D341Med (cell line): ENCODE measurements at regions not wholly inside any gene's neighbourhood (a gene's known extent, or its start where the extent isn't known, plus 50 kb on each side); places are given as distances from the start of the nearest gene placed in this dataset.
A peak's percentile ranks its signal among the peaks of the same experiment; 100 is the strongest.
"Not testable (repeated sequence)": the region's sequence is repeated elsewhere in the genome, so short reads cannot be mapped to it uniquely, and the experiment has no call there.

ENCODE experiments used
- DNase-seq: peaks from one replicate; pipeline ENCODE4 v3.0.0; 2012; ENCODE audit warnings: low spot score

- no peak for DNase-seq
Measured at GRCh38 chr21:36247316-36248010, 72.5 kb upstream of the MORC3 start.

DNA sequence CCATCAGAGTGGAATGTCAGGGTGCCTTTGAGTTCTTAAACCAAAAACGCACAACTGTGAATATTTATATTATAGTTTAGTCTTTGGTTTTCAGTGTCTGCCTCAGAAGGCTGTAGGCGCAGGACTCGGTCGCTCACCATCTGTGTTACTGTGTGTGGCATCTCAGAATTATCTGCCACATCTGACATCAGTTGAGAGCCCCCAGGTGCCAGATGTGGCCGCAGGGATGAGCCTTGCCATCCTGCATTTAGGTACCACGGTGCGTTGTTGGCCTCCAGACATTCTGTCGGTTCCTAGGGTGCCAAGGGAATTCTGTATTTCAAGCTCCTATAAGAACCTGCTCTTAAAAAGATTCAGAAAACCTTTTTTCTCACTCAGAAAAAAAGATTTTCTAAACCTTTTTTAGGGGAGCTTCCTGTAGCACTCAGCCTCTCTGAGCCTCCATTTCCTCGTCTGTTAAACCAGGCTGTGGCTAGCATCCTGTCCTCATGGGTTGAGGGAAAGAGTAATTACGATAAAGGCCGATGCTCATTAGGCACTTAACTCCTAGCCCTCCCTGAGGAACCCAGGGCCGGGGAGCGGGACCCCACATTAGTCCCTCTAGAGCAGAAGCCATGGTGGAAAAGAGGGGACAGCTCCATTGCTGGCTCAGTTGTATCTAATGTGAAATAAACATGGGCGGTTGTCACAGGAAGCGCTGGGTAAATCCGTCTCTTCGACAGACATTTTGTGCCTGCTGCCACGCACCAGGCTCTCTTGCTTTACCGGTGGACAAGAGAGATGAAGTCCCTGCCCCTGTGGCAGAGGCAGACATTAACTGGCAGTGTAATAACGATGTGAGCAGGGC is 70.2 kb upstream of the MORC3 start:
- no peak for DNase-seq

DNA sequence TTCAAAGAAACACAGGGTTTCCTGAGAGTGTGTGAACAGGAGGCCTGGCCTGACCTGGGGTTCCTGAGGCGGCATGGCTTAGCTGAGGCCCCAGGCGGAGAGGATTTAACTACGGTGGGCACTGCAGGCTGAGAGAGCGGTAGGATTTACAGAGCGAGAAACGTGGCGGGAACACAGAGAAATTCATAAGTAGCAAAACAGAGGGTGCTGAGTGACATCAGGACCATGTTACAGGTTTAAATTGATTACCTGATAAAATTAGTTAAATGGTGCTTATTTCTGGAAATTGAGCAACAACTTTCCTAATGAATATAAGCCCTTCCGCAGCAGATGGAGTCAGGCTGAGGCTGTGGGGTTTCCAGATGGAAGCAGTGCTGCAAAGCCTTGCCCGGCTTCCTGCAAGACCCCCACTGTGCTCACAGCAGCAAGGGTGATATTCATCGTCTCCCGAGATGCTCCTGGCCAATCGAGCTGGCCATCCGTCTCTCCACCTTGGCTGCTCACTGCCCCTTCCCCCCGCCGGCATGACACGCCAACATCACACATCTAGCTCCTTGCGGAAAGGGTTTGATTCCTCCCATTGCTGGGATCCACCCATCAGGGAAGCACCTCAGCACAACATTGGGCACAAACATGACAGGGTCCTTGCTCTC is 69.4 kb upstream of the MORC3 start:
- DNase-seq = no peak

- no peak for DNase-seq
Measured at GRCh38 chr21:36254106-36254941, 65.7 kb upstream of the MORC3 start.

GRCh38 chr21:36255663-36256062 is 64.3 kb upstream of the MORC3 start:
- no peak for DNase-seq

GRCh38 chr21:36257657-36258056 is 62.3 kb upstream of the MORC3 start:
- no peak for DNase-seq

DNA sequence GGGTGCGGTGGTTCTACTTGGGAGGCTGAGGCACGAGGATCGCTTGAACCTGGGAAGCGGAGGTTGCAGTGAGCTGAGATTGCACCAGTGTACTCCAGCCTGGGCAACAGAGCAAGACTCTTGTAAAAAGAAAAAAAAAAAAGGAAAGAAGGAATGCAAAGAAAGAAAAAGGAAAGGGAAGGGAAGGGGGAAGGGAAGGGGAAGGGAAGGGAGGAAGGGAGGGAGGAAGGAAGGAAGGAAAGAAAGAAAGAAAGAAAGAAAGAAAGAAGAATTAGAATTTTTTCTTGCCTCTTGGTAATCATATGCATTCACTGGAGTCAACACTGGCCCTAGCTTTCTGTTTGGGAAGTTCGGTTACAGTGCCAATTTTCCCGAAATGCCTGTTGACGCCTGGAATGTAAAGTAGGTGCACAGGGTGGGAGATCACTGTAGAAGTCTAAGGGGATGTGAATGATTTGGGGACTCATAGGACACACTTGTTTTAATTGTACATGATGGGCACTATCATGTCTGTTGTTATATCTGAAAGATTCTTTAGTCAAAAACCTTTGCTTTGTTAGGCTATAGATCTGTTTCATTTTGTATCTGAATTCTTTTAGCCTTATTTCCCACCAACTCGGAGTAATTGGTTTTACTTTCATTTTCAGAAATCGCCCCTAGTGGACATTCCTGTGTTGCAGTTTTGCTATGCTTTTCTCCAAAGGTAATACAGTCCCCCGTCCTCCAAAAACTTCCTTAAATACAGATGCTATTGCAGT is 59.8 kb upstream of the MORC3 start:
- peak; percentile 50 for DNase-seq

GRCh38 chr21:36260802-36261201 is 59.2 kb upstream of the MORC3 start:
- no peak for DNase-seq

DNA sequence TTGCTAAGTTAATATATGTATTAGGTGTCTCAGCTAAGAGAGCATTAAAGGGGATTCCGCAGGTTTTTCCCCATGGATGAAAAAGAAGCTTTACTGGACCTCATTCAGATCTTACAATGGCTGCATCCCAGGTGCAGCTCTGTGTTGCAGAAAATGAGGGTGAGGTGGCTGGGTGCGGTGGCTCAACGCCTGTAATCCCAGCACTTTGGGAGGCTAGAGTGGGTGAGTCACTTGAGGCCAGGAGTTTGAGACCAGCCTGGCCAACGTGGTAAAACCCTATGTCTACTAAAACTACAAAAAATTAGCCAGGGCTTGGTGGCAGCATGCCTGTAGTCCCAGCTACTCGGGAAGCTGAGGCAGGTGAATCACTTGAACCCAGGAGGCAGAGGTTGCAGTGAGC is 58.5 kb upstream of the MORC3 start:
- DNase-seq = no peak

GRCh38 chr21:36263797-36264196 is 56.2 kb upstream of the MORC3 start:
- no peak for DNase-seq

DNA sequence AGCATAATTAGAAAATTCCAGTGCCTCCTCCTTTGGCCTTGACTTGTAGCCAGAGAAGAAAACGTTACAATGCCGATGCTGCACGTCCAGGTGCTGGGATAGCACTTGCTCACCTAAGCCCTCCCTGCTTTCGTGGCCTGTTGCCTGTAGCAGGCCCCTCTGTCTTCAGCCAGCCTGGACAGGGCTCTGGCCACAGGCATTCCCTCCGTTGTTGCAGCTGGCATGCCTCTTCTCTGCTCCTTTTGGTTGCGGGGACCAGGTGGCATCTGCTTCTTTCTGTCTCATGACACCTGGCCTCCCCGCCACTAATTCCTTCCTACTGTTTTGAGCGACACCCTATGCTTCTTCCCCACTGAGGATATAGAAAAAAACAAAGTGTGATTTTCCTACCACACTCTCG is 54.6 kb upstream of the MORC3 start:
- DNase-seq = no peak

DNA sequence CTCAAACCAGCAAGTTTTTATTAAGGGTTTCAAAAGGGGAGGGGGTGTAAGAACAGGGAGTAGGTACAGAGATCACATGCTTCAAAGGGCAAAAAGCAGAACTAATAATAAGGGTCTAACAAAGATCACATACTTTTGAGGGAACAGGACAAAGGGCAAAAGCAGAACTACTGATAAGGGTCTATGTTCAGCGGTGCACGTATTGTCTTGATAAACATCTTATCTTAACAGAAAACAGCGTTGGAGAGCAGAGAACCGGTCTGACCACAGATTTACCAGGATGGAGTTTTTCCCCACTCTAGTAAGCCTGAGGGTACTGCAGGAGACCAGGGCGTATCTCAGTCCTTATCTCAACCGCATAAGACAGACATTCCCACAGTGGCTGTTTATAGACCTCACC is 52.2 kb upstream of the MORC3 start:
- not testable (repeated sequence) for DNase-seq

DNA sequence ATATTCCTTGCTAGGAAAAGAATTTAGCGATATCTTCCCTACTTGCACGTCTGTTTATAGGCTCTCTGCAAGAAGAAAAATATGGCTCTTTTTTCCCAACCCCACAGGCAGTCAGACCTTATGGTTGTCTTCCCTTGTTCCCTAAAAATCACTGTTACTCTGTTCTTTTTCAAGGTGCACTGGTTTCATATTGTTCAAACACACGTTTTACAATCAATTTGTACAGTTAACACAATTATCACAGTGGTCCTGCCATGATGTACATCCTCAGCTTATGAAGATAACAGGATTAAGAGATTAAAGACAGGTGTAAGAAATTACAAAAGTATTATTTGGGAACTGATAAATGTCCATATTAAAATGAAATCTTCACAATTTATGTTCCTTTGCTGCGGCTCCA is 51.7 kb upstream of the MORC3 start:
- not testable (repeated sequence) for DNase-seq
